NCI-H446 (cell line): ENCODE measurements at regions not wholly inside any gene's neighbourhood (a gene's known extent, or its start where the extent isn't known, plus 50 kb on each side); places are given as distances from the start of the nearest gene placed in this dataset.
"Not testable (repeated sequence)": the region's sequence is repeated elsewhere in the genome, so short reads cannot be mapped to it uniquely, and the experiment has no call there.

ENCODE experiments used
- DNase-seq, 2 experiments: peaks; one replicate each; lab custom pipeline; 2025; lab: John Stamatoyannopoulos, UW

DNA sequence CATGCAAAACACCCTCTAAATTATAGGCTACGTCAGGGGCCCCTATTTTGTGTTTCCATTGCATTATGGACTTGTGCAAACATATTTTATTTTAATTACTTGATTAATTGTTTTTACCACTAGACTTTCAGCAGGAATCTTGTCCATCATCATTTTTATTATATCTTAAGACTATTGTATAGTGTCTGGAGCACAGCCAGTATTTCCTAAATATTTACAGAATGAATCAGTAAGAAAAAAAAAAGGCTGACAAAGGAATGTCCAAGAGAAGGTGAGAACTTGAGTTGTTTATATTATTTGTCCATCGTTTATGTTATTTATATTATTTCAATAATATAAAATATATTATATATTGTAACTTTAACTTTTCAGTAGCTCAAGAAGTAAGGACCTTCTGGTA, 664.7 kb downstream of the SLC6A15 start:
- no peak for DNase-seq

DNA sequence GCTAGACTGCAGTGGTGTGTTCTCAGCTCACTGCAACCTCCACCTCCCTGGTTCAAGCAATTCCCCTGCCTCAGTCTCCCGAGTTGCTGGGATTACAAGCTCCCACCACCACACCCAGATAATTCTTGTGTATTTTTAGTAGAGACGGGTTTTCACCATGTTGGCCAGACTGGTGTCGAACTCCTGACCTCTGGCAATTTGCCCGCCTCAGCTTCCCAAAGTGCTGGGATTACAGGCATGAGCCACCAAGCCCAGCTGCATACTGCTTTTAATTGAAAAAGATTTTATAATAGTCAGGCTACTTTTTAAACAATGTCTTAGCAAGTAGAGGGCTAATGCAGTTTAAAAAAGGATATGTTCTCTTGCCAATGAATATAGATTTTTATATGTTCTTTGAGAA, 668.9 kb downstream of the SLC6A15 start:
- DNase-seq, result no peak

DNA sequence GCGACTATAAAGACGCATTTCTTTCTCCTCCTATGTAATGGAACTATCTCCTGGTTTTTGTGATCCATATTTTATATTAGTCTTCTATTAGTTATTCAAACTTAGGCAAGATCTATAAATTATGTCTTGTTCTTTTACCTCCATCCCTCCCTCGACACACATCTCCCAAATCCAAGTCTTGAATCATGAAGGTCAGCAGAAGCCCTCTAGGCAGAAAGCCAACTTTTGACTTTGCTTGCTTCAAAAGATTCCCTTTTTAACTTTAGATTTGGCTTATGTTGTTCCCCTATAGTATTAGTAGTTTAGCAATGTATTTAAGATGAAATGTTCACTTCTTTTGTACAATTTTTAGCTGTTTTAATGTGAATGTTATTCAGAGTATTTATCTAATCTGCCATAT, 689.8 kb downstream of the SLC6A15 start:
- peak in 1 of 2 experiments; percentile 28 for DNase-seq

DNA sequence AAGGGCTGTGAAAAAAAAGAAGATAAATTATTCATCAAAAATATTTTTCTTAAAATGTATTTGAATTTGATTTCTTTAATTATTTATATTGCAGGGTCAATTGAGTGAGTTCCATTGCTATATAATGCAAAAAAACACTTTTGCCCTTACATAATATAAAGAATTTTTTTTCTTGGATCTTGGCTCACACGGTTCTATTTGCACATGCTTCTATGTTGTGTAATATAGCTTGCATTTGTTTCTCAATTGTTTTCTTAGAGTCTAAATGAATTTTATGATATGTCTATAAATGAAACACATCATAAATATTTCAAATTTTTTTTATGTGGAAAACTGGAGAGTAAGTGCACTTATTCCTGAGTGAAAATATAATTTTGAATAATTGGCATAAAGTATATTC, 694.2 kb downstream of the SLC6A15 start:
- DNase-seq, result no peak

DNA sequence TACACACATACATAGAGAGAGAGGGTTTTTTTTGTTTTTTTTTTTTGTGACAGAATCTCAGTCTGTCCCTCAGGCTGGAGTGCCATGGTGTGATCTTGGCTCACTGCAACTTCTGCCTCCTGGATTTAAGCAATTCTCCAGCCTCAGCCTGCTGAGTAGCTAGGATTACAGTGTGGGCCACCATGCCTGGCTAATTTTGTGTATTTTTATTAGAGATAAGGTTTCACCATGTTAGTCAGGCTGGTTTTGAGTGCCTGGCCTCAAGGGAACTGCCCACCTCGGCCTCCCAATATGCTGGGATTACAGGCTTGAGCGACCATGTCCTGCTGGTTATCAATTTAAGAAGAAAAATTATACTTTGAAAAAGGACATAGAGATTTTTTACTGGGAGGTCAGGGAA, 710.6 kb downstream of the SLC6A15 start:
- DNase-seq, result no peak

DNA sequence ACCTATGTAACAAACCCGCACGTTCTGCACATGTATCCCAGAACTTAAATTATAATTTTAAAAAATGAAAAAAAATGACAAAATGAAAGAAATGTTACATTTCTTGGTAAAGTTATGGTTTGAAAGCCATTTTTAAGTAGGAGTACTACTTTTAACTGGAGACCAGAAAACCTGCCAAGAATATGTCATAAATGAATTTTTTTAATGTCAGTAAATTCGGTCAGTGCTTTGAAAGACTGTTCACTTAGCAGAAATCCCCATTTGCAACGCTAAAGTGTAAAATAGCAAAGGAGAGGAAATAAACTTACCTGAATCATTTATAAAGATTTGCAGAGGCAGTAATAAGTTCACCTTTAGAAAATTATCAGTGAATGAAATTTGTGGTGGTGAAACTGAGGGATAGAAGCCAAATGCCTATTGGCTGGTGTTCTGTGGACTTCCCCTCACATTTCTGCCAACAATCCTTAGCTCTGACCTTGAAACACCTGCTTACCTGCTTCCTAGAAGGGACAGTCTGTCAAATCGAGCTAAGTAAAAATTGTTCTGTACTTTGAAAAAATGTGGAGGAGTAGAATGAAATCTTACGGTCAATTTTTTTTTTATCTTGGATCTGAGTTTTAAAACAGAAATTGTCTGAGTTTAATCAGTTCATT, 714.2 kb downstream of the SLC6A15 start:
- DNase-seq, result no peak

DNA sequence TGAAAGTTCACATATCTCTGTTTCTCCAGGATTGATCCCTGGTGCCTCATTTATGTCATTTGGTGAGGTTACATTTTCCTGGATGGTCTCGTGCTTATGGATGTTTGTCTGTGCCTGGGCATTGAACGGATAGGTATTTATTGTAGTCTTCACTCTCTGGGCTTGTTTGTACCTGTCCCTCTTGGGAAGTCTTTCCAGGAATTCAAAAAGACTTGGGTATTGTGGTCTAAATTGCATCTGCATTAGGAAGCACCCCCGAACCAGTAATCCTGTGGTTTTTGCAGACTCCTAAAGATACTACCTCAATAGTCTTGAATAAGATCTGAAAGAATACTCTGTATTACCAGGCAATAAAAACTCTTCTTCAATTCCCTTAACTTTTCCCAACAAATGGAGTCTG, 720.8 kb downstream of the SLC6A15 start:
- no peak for DNase-seq

DNA sequence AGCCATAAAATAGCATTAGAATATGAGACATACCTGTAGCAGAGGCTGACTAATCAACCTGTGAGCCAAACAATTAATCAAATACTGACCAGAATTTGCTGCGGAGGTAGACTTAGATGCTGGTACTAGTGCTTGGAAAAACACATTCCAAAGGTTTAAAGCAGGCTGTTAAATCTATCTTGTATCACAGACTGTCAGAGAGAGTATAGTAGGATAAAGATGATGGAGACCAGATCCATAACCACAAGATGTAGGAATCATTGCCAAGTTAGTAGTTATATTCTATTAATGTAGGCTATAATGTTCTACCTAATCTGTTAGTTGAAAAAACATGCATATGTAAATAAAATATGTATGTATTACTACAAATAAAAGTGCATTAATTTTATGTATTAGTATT, 726.2 kb downstream of the SLC6A15 start:
- no peak for DNase-seq

DNA sequence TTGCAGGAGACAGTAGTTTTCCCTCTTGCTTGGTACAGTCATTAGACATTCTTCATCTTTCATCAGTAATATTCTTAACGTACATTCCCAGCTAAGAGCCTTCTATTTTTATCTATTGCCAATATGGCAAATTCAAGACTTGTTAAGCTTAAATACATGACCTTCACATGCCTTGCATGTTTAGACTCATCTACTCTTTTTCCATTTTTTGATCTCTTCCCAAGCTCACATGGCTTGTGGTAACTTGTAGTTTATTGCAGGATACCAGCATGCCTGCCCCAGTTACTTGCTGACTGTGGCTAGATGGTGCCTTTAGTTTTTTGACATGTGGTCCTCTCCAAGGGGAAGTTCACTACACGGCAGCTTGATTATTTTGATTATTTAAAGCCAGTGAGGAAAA, 729.0 kb downstream of the SLC6A15 start:
- DNase-seq, result no peak

DNA sequence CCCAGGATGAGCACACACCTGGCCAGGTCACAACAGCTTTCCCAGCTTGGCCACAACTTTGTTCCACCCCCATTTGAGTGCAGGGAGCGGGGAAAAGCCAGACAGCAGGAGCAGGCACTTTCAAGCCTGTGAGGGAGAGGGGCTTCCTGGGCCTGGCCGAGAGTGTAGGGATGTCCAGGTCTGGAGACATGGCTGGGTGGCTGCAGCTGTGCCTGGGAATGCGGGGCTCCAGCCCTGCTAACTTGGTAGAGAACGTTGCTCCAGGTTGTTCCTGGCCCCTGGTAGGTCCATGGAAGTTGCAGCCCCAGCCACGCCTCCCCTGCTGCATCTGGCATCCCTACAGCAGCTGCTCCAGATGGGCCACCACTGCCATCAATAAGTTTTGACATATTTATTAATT, 738.5 kb downstream of the SLC6A15 start:
- no peak for DNase-seq

DNA sequence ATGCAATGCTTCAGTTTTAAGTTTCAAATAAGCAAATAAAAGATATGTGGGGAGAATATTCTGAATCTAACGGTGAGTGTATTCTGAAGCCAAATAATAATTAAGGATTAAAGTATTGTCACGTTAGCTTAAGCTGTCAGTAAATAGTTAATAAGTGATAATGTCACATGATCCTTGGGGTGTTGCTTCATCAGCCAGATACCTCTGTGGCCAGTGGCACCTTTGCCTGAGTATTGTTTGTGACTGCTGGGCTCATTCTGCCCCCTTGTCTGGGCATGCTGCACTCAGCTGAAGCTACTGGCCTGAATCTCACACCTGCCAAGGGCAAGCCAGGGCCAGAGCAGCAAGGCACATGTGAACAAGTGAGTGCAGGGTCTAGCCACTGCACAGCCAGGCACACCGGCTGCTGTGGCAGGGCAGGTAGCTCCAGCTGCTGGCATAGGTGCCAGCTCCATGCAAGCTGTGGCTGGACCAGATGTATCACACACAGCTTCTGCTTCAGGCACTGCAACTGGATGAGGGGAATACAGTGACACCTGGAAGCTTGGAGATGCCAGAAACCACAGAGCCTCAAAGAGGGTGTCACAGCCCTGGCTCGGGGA, 739.7 kb downstream of the SLC6A15 start:
- no peak for DNase-seq

DNA sequence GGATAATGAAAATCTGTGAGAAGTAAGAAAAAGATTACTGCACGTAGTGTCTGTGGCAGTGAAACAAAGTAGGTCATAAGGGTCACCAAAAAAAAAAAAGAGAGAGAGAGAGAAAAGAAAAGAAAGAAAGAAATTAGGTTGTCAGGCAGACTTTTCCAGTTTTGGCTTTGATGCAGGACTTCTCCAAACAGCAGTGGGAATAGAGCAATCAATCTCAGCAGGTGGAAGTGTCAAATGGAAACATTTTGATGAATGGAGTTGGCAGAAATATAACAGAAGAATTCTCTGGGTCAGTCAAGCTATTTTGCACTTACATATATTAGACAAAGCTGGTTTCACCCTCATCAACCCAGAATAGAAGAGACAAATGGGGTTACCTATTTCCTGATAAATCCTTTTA, 745.8 kb downstream of the SLC6A15 start:
- peak in 1 of 2 experiments; percentile 58 for DNase-seq

DNA sequence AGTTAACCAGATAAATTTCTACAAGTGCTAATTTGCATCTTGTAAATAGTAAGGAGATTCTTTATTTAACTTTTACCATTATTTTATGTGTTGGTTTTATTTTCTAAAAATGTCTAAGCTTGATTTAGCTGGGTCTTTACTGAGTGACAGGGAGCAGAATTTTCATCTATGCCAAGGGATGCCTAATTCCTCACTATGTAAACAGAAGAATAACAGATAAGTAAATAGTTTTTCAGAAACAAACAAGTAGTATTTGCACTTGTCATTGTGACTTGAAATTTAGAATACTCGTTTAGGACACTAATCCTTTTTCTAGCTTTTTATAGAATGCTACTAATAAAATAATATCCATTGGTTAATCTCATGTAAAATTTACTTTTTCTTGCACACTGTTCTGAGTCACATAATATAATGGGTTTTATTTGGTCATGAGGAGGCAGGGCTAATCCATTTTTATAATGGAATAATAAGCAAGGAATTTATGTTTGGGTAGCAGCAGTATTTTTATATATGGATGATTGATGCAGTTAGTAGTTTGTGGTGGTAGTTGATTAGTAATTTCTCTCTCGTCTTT, 746.5 kb downstream of the SLC6A15 start:
- DNase-seq, result no peak

DNA sequence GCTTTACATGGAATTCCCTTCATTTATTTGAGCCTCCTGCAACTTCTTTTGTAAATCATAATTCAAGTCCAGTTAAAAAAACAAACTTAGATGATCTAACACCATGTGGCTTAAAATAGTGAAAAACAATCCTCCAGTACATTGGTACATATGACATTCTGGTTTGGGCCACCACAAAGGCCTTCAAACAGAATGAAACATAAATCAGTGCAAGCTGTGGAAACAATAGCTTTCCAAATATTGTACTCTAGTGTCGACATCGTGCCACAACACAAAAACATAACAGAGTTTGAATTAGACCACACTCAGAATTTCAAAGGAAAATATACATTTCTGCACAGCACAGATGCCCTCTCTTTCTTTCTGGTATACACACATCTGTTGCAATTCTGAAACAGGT, 751.3 kb downstream of the SLC6A15 start:
- no peak for DNase-seq

DNA sequence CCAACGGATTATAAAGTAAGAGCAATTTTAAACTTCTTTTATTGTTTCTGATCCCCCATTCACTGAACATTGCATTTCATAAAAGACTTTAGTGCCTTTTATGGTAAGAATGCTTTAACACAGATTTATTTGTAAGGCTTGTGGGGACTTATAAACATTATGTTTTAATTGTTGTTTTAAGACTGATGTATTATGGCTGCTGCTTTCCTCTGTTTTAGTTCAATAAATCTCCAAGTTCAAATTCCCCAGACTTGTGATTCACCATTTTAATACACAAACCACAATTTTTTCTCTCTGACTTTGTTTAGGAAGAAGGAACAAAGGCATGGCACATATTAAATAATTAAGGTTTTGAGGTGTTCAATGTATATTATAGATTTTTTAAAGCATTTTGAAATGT, 753.3 kb downstream of the SLC6A15 start:
- no peak for DNase-seq

DNA sequence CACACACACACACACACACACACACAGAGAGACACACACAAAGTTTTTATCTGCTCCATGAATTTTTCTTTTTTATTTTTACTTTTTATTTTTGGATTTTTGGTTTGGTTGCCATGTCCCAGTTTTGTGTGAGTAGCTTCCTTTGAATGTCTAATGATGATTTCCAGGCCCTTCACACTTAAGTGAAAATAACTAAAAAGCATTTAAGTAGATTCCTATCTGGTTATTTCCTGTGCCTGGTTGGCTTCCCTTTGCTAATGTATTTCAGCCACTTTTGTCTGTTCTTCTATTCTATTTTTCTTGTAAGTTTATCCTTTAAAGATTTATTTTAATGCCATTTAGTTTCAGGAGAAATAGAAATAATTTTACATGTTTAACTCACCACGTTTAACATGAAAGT, 755.4 kb downstream of the SLC6A15 start:
- DNase-seq, result no peak

DNA sequence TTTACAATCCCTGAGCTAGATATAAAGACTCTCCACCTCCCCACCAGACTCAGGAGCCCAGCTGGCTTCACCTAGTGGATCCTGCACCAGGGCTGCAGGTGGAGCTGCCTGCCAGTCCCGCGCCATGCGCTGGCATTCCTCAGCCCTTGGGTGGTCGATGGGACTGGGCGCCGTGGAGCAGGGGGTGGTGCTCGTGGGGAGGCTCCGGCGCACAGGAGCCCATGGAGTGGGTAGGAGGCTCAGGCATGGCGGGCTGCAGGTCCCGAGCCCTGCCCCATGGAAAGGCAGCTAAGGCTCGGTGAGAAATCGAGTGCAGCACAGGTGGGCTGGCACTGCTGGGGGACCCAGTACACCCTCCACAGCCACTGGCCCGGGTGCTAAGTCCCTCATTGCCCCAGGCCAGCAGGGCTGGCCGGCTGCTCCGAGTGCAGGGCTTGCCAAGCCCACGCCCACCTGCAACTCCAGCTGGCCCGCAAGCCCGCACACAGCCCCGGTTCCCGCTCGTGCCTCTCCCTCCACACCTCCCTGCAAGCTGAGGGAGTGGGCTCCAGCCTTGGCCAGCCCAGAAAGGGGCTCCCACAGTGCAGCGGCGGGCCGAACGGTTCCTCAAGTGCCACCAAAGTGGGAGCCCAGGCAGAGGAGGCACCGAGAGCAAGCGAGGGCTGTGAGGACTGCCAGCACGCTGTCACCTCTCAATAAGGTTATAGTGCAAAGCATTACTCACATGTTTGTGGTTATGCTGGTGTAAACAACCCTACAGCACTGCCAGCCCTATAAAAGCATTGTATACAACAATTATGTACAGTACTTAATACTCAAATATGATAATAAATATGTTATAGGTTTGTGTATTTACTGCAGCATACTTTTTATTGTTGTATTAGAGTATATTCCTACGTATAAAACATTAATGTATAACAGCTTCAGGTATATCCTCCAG, 757.3 kb downstream of the SLC6A15 start:
- not testable (repeated sequence) for DNase-seq

DNA sequence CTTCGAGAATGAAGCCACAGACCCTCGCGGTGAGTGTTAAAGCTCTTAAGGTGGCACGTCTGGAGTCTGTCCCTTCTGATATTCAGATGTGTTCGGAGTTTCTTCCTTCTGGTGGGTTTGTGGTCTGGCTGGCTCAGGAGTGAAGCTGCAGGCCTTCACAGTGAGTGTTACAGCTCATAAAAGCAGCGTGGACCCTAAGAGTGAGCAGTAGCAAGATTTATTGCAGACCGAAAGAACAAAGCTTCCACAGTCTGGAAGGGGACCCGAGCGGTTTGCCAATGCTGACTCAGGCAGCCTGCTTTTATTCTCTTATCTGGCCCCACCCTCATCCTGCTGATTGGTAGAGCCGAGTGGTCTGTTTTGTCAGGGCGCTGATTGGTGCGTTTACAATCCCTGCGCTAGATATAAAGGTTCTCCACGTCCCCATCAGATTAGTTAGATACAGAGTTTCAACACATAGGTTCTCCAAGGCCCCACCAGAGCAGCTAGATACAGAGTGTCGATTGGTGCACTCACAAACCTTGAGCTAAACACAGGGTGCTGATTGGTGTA, 758.1 kb downstream of the SLC6A15 start:
- not testable (repeated sequence) for DNase-seq

DNA sequence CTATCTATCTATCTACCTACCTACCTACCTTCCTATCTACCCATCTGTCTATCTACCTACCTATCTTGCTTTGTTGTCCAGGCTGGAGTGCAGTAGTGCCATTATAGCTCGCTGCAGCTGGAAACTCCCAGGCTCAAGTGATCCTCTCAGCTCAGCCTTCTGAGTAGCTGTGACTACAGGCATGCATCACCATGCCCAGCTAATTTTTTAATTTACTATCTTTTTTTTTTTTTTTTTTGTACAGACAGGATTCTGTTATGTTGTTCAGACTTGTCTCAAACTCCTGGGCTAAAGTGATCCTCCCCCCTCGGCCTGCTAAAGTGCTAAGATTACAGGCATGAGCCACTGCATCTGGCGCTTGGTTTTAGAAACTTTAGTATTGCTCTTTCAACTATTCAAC, 762.4 kb downstream of the SLC6A15 start:
- DNase-seq, result no peak

DNA sequence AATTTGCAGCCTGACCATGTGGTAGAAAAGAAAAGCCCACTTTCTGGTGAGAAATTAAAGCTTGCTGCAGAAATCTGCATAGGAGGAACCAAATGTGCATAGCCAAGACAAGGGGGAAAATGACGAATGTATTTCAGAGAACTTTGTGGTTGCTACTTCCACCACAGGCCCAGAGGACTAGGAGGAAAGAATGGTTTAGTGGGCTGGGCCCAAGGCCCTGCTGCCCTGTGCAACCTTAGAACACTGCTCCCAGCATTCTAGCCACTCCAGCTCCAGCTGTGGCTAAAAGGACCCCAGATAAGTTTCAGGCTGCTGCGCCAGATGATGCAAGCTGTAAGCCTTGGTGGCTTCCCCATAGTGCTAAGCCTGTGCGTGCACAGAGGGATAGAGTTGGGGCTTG, 764.3 kb downstream of the SLC6A15 start:
- DNase-seq, result no peak

DNA sequence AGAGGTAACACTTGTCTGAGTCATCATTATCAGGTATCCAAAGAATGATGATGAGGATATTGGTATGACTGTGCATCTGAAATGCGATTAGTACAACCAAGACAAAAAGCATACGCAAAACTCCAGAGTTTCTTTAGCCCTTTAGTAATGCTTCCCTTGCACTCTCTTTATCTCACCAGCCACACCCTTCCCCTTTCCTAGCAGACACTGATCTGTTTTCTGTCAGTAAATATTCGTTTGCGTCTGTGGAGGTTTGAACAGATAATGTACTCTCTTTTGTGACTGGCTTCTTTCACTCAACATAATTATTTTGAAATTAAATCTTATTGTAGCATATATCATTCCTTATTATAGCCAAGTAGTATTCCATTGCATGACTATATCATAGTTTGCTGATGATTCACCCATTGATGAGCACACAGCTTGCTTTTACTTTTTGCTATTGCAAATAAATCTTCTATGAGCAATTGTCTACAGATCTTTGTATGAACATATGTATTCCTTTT, 775.7 kb downstream of the SLC6A15 start:
- no peak for DNase-seq

DNA sequence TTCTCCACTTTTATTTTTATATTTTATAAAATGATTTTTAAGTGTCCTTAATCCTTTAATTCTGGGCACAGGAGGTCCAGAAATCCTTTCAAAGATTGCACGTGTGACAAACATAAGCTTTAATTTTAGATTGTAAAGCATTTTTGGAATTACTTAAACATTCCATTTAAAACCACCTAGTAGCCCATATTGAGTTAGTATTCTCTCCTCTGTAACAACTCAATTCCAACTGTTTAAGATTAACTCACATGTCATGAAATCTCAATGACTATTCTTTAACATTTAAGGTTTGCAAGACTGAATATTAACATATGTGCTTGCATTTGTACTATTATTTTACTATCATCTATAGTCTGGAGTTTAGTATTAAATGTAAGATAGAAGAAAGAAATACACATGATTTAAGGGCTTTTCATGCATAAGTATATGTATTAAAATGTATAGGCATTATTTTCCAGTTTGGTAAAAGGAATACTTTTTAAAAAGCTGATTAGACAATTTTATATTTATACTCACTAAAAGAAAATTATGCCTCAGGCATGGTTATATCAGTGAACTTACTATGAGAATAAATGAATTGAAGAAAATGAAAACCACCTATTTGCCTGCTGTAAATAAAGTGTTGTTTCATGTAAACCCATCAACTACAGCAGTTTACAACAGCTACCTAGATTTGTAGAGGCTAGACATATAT, 776.9 kb downstream of the SLC6A15 start:
- no peak for DNase-seq
